Right lobe of liver (tissue), 4 donors: ENCODE measurements at regions not wholly inside any gene's neighbourhood (a gene's known extent, or its start where the extent isn't known, plus 50 kb on each side); places are given as distances from the start of the nearest gene placed in this dataset.

Experiments
- CTCF ChIP-seq, 4 donors: fragments of 200-600 bp in 3 of 4; fragments of 450-650 bp in 1 of 4; IDR thresholded peaks; one replicate each; pipeline versions ENCODE4 v1.5.1 to v1.8.0; 2016 to 2022; ENCODE audit warnings: antibody characterized with exemption in 4 of 4, mild to moderate bottlenecking in 2 of 4
- POLR2A ChIP-seq: fragments of 450-650 bp; IDR thresholded peaks from one replicate; pipeline ENCODE4 v1.6.1; 2017; ENCODE audit warnings: antibody characterized with exemption, mild to moderate bottlenecking
- donor health status: DM: no; HTN: no; CAD: no.
- donor health status: DM: no; HTN: no; CAD: no.
- donor health status: DM: no; HTN: yes; CAD: no.

- TF ChIP-seq CTCF (IDR thresholded peaks at IDR 0.05): no peak
- no peak for TF ChIP-seq POLR2A
Observed at GRCh38 chr2:187994464-187995331, 297.0 kb upstream of the GULP1 start.
